ENCODE measurements at regions not wholly inside any gene's neighbourhood (a gene's known extent, or its start where the extent isn't known, plus 50 kb on each side); places are given as distances from the start of the nearest gene placed in this dataset.

- DNase-seq = no peak
Measured at GRCh38 chr2:19746611-19747309, 155.0 kb downstream of the TTC32 start.

DNA sequence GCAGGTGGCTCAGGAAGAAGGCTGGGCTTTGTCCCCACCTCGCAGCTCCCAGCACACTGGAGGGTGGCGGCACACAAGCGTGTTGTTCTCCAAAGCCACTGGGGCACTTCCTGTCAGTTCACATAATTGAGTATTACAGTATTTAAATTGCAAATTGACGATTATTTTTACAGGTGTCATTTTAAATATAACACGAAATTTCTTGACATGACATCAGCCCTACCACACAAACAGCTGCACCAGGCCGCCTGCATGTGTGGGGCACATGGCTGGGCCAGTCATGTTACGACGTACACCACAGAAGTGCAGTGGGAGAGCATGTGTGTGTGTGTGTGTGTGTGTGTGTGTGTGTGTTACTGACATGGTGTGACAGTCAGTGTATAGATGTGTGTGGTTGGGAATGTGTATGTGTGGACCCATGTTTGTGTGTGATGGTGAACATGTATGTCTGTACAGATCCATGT is 155.6 kb downstream of the TTC32 start:
- DNase-seq = no peak

- DNase-seq = no peak
Measured at GRCh38 chr2:19745318-19746136, 156.3 kb downstream of the TTC32 start.

DNA sequence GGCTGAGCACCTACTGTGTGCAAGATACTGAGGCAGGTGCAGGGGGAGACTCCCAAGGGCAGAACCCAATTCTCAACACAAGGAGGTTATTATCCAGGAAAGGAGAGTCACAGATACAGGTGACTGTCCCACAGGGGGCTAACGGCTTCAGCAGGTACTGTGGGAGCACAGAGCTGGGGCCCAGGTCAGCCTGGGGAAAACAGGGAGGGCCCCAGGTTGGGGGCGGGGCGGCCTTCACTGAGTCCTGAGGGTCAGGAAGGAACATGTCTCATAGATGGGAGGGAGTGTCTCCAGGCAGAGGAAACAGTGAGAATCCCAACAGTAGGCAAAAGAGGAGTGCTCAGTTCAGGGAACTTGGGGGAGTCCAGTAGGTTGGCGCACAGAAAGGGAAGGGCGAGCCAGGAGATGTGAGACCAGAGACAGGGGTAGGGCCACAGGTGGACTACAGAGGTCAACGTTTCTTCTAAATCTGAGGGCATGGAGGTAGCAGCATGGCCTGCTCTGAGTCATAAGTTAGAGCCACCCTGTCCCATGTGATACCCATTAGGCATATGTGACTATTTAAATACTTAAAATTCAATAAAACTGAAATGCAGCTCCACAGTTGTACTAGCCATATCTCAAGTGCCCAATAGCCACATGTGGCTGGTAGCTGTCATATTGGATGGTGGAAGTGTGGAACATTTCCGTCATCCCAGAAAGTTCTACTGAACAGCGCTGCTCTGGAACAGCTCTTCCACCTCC is 157.2 kb downstream of the TTC32 start:
- no peak for DNase-seq

DNA sequence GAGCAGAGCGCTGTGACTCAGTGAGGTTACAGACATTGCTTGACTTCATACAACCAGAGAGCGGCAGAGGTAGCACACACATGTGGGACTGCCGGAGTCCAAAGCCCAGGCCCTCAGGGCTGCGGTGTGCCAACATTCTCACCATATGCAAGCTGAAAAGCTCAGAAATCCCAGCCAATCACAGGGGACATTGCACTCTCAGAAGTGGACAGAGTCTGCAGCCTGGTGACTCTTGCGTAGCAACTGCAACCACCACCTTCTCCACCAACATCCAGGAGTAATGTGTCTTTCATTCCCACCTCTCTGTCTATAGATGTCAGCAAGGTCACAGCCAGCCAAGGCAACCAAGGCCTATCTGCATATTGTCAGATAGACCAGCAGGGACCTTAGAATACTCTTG is 158.1 kb downstream of the TTC32 start:
- no peak for DNase-seq

DNA sequence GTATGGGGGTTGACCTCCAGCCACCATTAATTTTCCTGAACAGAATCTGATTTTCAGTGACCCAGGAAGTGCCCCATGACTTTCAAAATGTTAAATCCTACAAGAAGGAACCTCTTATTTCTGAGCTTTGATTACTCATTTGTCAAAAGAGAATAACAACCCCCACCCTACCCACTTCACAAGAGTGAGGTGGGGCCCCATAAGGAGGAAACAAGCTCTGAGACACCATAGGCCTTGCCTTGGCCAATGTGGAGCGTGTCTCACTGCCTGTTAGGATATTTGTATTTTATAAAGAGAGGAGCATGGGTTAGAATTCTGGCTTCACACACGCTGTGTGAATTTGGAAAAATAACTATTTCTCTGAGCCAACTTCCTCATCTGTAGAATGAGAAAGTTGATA is 158.9 kb downstream of the TTC32 start:
- DNase-seq = no peak

DNA sequence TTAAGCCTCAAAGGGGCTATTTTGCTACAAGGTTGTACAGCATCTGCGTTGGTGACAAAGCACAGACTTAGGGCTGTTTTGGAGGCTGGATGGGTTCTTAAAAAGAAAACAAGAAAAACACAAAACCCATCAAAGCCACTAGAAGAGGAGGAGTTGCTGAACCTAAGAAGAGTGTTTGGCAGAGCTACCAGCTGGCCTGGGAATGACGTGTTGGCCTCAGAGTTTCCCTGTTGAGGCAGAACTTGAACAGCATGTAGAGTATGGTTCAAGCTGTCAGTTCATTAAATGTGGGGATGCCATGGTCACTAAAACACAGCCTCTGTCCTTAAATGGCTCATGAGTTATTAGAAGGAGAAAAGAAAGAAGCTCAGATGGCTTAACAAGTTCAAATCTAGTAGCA is 162.5 kb downstream of the TTC32 start:
- DNase-seq = no peak

GRCh38 chr2:19738707-19739106 is 163.1 kb downstream of the TTC32 start:
- DNase-seq = no peak

- no peak for DNase-seq
Measured at GRCh38 chr2:19736191-19736831, 165.5 kb downstream of the TTC32 start.

DNA sequence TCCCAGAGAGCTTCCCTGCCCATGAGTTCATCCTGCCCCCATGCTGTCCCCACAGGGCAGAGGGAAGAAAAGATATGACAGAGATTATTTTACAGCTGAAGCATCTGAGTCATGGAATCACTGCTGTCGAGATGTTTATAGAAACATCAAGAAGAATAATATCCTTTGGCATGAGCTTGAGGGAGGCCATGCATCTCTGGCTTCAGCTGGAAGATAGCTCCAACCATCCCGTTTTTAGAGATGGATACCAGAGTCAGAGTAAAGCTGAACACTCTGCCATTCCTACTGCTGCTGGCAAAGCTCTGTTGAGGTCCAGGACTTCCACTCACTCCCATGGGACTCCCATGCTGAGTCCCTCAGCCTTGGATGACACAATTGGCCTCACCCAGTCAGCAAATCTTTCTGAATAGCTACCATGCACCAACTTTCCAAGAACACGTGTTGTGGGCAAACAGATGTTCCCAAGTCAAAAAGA is 167.8 kb downstream of the TTC32 start:
- DNase-seq = no peak

DNA sequence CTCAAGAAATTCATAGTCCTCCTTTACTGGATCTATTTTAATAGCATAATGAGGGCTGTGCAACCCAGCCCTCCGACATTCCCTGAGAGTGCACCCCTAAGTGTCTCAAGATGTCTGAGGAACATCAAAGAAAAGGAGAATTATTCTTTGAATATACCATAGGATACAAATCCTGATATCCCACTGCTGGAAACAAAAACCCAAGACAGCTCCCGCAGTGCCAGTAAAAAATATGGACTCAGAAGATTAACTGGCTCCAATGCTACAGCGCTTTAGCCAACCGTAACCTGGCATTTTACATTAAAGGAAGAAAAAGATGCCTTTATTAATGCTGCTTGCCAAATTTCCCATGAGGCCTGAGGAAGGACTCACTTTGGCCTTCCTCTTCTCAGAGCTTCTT is 168.4 kb downstream of the TTC32 start:
- no peak for DNase-seq

DNA sequence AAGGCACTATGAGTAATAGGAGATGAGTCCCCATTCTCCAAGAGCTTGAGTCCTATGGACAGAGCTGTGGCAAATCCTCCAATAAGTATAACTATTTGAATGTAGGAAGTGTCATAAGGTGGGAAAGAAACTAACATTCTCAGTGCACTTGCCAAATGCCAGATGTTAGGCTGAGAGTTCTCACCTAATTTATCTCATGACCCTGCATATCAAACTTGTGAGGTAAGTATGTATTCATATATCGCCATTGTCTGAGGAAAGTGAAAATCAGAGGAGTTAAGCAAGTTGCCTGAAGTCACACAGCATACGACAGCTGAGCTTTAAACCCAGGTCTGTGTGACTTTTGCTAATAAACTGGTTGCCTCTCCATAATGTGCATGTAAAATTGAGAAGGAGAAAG is 169.5 kb downstream of the TTC32 start:
- no peak for DNase-seq

- DNase-seq = no peak
Measured at GRCh38 chr2:19731515-19731914, 170.3 kb downstream of the TTC32 start.

DNA sequence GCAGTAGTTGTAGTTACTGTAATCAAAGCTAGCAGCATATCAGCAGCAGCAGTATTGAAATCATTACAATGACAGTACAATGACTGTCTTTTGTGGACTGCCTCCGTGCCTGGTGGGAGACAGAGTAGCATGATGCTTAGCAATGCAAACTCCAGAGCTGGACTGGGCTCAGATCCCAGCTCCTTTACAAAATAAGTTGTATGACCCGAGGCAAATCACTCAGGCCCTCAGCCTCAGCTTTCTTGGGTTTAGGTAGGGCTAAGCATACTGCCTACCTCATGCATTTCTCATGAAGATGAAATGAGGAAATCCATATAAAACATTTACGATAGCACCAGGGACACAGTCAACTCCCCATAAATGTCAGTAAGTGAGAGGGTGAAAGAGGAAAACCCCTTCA is 170.7 kb downstream of the TTC32 start:
- no peak for DNase-seq

- DNase-seq = no peak
Measured at GRCh38 chr2:19728125-19728524, 173.7 kb downstream of the TTC32 start.

GRCh38 chr2:19725392-19725791 is 176.4 kb downstream of the TTC32 start:
- no peak for DNase-seq

DNA sequence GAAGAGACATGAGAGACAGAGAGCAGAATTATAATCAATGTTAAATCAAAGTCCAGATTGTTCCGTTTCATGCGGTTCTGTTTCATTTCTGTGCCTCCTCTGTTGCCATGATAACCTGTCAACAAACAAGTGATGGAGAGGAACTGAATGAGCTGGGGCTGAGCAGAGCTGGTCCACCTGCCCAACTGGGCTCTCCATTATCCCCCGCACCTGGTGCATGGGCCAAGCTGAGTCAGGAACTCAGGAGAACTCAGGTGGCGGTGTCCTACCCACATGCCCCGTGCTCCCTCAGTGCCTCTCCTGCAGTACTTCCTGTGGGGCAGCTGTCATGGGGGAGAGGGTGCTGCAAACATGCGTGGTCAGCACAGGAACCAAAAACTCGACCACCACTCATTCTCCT is 178.8 kb downstream of the TTC32 start:
- no peak for DNase-seq

DNA sequence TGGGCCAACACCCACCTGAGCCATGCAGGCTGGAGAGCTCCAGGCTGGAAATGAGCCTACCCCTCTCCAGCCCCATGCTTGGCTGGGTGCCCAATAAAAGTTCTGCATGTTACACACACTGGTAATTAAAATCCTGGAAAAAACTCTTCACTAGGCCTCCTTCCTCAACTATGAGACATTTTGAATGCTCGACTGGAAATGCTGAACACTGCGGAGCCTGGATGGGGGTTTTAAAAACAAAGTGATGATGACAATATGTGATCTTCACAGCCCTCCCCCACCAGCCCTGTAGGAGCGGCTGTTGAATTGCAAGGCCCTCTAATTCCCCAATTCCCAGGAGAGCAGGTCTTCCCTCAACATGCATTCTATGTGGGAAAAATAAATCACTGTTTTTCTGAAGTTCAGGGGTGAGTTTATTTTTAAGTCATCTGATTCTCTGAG is 179.2 kb downstream of the TTC32 start:
- DNase-seq = no peak

DNA sequence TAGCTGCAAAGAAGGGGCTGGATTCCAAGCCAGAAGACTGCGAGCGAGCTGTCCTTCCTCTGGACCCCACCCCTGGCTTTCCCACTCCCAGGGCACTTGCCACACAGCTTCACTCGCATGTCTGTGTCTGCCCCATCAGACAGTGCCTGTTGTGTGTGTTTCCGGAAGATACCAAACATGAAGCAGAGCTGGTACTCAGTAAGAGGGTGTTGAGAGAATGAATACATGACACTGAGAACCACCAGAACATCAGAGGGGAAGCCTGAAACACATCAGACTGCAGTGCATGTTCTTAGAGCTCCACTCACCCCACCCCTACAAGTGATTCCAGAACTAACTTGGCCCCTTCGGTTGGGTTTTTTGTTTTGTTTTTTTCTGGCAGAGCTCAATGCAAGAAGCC is 181.5 kb downstream of the TTC32 start:
- no peak for DNase-seq

GRCh38 chr2:19719540-19719939 is 182.2 kb downstream of the TTC32 start:
- DNase-seq = no peak

GRCh38 chr2:19717446-19717845 is 184.3 kb downstream of the TTC32 start:
- DNase-seq = no peak

- no peak for DNase-seq
Measured at GRCh38 chr2:19714926-19715325, 186.9 kb downstream of the TTC32 start.

- no peak for DNase-seq
Measured at GRCh38 chr2:19712850-19713249, 188.9 kb downstream of the TTC32 start.
